Smooth muscle cell (in vitro differentiated cells): ENCODE measurements at regions not wholly inside any gene's neighbourhood (a gene's known extent, or its start where the extent isn't known, plus 50 kb on each side); places are given as distances from the start of the nearest gene placed in this dataset.

Experiments used
- DNase-seq: peaks from one replicate; lab custom pipeline; 2025; ENCODE audit not compliant: unreplicated experiment; lab: John Stamatoyannopoulos, UW
- H2AFZ ChIP-seq: fragments of 200-600 bp; sonication (generic); 2 replicates; pipeline ENCODE4 v1.6.0; 2016; ENCODE audit warnings: antibody characterized with exemption, low read depth, mild to moderate bottlenecking
- H3F3A ChIP-seq: fragments of 200-600 bp; sonication (generic); 2 replicates; pipeline ENCODE4 v1.6.0; 2017; ENCODE audit warnings: antibody characterized with exemption, low read depth
- H3K27ac ChIP-seq: fragments of 200-600 bp; sonication (generic); 2 replicates; pipeline ENCODE4 v1.5.1; 2016; ENCODE audit warnings: low read depth, mild to moderate bottlenecking
- H3K27me3 ChIP-seq: fragments of 200-600 bp; sonication (generic); 2 replicates; pipeline ENCODE4 v1.6.1; 2016; ENCODE audit warnings: low read depth, mild to moderate bottlenecking
- H3K36me3 ChIP-seq: fragments of 200-600 bp; sonication (generic); 2 replicates; pipeline ENCODE4 v1.5.1; 2016; ENCODE audit warnings: low read depth
- H3K4me1 ChIP-seq: fragments of 200-600 bp; sonication (generic); 2 replicates; pipeline ENCODE4 v1.5.1; 2016; ENCODE audit warnings: low read depth
- H3K4me2 ChIP-seq: fragments of 200-600 bp; sonication (generic); 2 replicates; pipeline ENCODE4 v1.6.0; 2016; ENCODE audit warnings: mild to moderate bottlenecking
- H3K4me3 ChIP-seq: fragments of 200-600 bp; sonication (generic); 2 replicates; pipeline ENCODE4 v1.5.1; 2016; ENCODE audit warnings: mild to moderate bottlenecking
- H3K79me2 ChIP-seq: fragments of 200-600 bp; sonication (generic); 2 replicates; pipeline ENCODE4 v1.6.0; 2016; ENCODE audit warnings: low read depth, mild to moderate bottlenecking
- H3K9ac ChIP-seq: fragments of 200-600 bp; sonication (generic); 2 replicates; pipeline ENCODE4 v1.6.0; 2016; ENCODE audit warnings: low read depth
- H3K9me3 ChIP-seq: fragments of 200-600 bp; sonication (generic); replicated peaks from 2 replicates; pipeline ENCODE4 v1.5.1; 2016; ENCODE audit warnings: low read depth
- H4K20me1 ChIP-seq: fragments of 200-600 bp; sonication (generic); 2 replicates; pipeline ENCODE4 v1.6.0; 2016; ENCODE audit warnings: low read depth
- WGBS: methylation state at CpG from one replicate; pipeline ENCODE4 v1.1.7; 2016; ENCODE audit warnings: low lambda C conversion rate; 5-methylcytosine and 5-hydroxymethylcytosine counted together
- TF ChIP-seq, protein P1 (sequence below): fragments of 200-600 bp; sonication (generic); IDR thresholded peaks from 2 replicates; pipeline ENCODE4 v1.5.1; 2017; ENCODE audit warnings: borderline replicate concordance, mild to moderate bottlenecking, antibody characterized with exemption; ENCODE audit not compliant: insufficient read depth, poor library complexity, severe bottlenecking

DNA sequence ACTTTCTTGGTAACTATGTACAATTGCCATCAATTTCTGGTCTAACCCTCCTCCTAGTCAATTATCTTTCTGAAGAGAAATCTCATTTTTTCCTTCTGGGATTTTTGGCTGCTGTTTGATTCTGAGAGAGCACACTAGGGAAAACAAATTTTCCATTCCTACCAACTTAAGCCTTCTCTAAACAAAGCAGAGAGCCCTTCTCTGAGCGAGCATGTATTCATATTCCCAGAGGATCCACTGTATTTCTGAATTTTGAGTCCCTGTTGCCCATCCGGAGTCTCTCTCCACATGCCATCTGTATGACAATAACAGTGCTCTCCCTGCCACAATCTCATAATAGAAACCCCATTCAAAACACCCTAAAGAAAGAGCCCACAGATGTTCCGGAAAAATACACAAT is 78.5 kb downstream of the MAIP1 start:
- Histone ChIP-seq H3F3A (no peaks in the 10 kb centered on the region), H3K27ac (peak overlapping the region; percentile 30), H3K79me2 (no peaks in the 10 kb centered on the region), H3K9ac (no peak overlapping the region), H3K4me2 (peak overlapping the region; percentile 25), H3K4me3 (no peak overlapping the region), H3K27me3 (no peaks in the 10 kb centered on the region), H3K4me1 (no peaks in the 10 kb centered on the region), H3K36me3 (no peaks in the 10 kb centered on the region), H3K9me3 (no peaks in the 10 kb centered on the region), H4K20me1 (no peaks in the 10 kb centered on the region), H2AFZ (peak overlapping the region; percentile 56)
- DNase-seq = no peak
- TF ChIP-seq, protein P1, sequence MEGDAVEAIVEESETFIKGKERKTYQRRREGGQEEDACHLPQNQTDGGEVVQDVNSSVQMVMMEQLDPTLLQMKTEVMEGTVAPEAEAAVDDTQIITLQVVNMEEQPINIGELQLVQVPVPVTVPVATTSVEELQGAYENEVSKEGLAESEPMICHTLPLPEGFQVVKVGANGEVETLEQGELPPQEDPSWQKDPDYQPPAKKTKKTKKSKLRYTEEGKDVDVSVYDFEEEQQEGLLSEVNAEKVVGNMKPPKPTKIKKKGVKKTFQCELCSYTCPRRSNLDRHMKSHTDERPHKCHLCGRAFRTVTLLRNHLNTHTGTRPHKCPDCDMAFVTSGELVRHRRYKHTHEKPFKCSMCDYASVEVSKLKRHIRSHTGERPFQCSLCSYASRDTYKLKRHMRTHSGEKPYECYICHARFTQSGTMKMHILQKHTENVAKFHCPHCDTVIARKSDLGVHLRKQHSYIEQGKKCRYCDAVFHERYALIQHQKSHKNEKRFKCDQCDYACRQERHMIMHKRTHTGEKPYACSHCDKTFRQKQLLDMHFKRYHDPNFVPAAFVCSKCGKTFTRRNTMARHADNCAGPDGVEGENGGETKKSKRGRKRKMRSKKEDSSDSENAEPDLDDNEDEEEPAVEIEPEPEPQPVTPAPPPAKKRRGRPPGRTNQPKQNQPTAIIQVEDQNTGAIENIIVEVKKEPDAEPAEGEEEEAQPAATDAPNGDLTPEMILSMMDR = no peak
- 53% methylated on average over 3 of the region's 3 CpGs for WGBS

DNA sequence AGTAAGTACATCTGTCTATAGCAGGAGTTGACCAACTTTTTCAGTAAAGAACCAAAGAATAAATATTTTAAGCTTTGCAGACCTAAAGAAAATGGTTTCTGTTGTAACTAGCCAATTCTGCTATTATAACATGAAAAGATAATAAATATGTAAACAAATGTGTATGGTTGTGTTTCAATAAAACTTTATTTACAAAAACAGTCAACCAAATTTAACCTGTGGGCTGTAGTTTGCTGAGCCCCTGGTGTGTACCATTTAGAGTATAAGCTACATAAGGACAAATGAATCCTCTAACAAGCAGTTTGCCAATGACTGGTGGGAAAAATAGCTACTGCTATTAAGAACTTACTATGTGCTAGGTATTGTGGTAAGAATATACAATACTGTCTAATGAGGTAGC is 79.4 kb downstream of the MAIP1 start:
- no peaks in the 10 kb centered on the region for H3K9me3 ChIP-seq
- TF ChIP-seq, protein P1 = no peak
- no peaks in the 10 kb centered on the region for H3K27me3 ChIP-seq
- H3F3A ChIP-seq = no peaks in the 10 kb centered on the region
- H3K4me2 ChIP-seq = no peak overlapping the region
- no peak overlapping the region for H3K4me3 ChIP-seq
- H3K36me3 ChIP-seq = no peaks in the 10 kb centered on the region
- no peak for DNase-seq
- H3K79me2 ChIP-seq = no peaks in the 10 kb centered on the region
- no peak overlapping the region for H2AFZ ChIP-seq
- H4K20me1 ChIP-seq = no peaks in the 10 kb centered on the region
- H3K27ac ChIP-seq = no peak overlapping the region
- no peak overlapping the region for H3K9ac ChIP-seq
- H3K4me1 ChIP-seq = no peaks in the 10 kb centered on the region

- no peak overlapping the region for H2AFZ ChIP-seq
- no peaks in the 10 kb centered on the region for H3K79me2 ChIP-seq
- no peaks in the 10 kb centered on the region for H3K27me3 ChIP-seq
- WGBS = 12% methylated on average over 7 of the region's 7 CpGs
- TF ChIP-seq, protein P1 = no peak
- no peaks in the 10 kb centered on the region for H3K9me3 ChIP-seq
- no peak for DNase-seq
- H3K9ac ChIP-seq = peak overlapping the region; percentile 38
- no peaks in the 10 kb centered on the region for H4K20me1 ChIP-seq
- H3K4me2 ChIP-seq = peak overlapping the region; percentile 34
- H3K4me1 ChIP-seq = peaks cover 16% of the 10 kb centered on the region
- no peaks in the 10 kb centered on the region for H3K36me3 ChIP-seq
- no peak overlapping the region for H3K4me3 ChIP-seq
- peak overlapping the region; percentile 95 for H3K27ac ChIP-seq
- peaks cover 26% of the 10 kb centered on the region for H3F3A ChIP-seq
Measured at GRCh38 chr2:200039724-200040650, 84.6 kb downstream of the MAIP1 start.

DNA sequence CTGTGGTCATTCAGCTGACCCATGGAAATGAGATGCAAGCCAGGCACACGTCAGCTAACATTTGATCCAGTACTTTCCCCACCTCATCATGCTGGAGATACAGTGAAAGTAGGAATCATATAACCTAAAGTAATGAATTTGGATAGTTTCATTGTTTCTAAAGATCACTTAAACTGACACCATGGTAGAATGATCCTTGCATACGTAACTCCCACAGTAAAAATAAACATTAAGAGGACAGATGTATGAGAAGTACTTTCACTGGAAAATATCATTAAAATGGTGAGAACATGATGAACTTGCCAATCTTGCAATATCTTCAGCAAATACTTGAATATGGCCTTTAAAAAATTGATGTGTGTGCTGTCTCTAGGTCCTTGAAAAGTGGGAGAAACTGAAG is 85.4 kb downstream of the MAIP1 start:
- Histone ChIP-seq H3K9ac (peak overlapping the region; percentile 20), H3K27me3 (no peaks in the 10 kb centered on the region), H2AFZ (no peak overlapping the region), H3K79me2 (no peaks in the 10 kb centered on the region), H4K20me1 (no peaks in the 10 kb centered on the region), H3K27ac (peak overlapping the region; percentile 95), H3F3A (peaks cover 26% of the 10 kb centered on the region), H3K9me3 (no peaks in the 10 kb centered on the region), H3K4me3 (no peak overlapping the region), H3K4me2 (peak overlapping the region; percentile 34), H3K4me1 (peaks cover 16% of the 10 kb centered on the region), H3K36me3 (no peaks in the 10 kb centered on the region)
- no peak for DNase-seq
- WGBS = 51% methylated on average over 2 of the region's 2 CpGs
- TF ChIP-seq, protein P1 = no peak
